GM04504 (cell line): ENCODE measurements at regions not wholly inside any gene's neighbourhood (a gene's known extent, or its start where the extent isn't known, plus 50 kb on each side); places are given as distances from the start of the nearest gene placed in this dataset.

Experiments
- DNase-seq: peaks from one replicate; pipeline ENCODE4 v3.0.0-alpha.2; 2012; ENCODE audit warnings: low read depth

DNA sequence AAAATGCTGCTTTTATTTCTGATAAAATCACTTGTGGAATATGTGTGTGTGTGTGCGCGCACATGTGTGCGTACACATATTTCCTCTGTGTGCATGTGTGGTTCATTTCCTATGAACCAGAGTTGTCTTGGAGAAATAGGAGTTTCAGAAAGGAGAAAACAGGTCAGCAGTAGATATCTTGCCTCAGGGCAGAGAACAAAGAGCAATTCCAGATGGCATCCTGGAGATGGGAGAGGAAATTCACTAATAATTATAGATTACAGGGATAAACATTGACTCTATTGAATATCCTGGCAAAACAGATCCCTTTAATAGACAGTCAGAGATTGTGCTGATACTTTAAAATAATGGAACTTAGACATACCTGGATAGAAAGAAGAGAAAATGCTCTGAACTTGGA is 298.0 kb downstream of the TRIB2 start:
- no peak for DNase-seq

DNA sequence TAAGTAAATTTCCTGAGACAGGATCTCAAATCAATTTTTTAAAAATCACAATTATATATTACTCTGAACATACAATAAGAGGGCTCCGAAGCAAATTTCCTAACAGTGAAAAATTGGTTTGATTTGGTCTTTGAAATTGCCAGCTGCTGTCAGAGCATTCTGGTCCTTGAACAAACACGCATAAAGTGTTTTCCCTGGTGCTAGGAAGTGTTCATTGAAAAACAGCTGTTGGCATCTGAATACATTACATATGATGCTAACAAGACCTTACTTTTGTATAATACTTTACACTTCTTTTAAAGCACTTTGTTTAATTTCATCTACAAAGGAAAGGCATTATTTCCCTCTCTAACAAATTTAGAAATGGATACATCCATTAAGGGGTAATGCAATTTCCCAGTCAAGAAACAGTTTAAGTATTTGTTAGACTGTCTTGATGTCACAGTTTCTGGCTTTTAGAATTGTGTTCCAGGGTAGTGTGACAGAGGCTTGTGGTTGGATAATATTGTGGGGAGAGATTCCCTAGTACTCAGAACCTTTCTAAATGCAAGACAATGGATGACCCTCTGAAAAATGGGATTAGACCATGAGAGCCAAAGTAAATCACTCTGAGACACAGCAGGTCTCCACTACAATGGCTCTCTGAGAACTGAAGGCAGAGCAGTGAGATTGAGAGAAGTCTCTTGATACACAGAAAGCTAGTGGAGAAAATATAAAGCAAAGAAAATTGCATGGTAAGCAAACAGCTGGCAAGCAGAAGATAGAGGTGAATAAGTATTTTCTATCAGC is 299.0 kb downstream of the TRIB2 start:
- no peak for DNase-seq

DNA sequence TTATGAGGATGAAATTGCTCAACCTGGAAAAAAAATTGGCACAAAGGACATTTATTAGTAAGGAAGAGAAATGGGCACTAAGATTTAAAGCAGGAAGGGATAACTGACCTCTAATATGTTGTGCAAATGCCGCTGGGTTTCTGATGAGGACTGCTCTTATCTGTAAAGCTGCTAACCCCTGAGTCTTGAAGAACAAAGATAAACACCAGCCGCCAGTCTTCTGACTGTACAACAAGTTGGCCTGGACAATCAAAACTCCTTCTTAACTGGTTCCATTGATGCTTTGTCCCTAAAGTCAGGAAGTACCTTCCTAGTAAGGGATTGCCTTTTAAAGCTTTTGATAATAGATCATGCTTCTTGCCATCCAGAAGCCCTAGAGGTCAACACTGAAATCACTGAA is 301.8 kb downstream of the TRIB2 start:
- no peak for DNase-seq

- no peak for DNase-seq
Measured at GRCh38 chr2:13019781-13020180, 303.0 kb downstream of the TRIB2 start.

- DNase-seq: no peak
Measured at GRCh38 chr2:13020469-13020868, 303.7 kb downstream of the TRIB2 start.

DNA sequence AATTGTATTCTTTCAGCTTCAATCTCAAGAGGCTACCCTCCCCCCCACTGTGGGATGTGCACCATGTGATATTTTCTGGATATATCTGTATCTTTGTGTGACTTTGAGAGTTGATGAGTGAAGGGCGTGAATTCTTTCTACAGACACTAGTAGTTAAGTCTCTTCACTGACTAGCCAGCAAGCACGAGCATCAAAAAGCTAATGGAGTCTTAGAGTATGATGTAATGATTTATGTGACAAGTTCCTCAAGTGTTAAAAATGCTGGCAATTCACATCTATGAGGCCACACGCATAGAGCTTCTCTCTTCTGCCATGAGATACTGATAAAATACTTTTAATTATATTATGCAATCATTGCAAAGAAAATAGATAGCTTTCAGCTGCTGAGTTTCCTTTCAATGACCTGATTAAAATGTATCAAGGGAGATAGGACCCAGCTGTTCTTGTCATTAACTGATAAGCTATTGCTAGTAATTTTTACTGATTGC is 304.8 kb downstream of the TRIB2 start:
- DNase-seq: no peak

DNA sequence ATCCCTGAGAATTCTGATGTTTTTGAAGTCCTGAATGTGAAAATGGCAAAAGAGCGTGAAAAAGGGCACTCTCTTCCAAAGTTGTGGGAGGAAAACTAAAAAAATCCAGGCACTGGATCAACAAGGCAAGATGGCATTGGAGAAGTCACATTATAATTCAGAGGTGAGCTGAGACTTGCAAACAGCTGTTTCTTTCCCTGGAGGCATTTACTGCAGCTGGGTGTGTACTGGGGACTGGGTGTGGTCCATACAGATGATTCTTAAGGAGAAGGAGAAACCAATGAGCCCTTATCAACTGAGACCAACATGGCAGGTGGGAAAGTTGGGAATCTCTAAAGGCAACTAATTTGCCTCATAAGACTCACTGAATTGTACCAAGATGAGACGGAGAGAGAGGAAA is 313.9 kb downstream of the TRIB2 start:
- no peak for DNase-seq

DNA sequence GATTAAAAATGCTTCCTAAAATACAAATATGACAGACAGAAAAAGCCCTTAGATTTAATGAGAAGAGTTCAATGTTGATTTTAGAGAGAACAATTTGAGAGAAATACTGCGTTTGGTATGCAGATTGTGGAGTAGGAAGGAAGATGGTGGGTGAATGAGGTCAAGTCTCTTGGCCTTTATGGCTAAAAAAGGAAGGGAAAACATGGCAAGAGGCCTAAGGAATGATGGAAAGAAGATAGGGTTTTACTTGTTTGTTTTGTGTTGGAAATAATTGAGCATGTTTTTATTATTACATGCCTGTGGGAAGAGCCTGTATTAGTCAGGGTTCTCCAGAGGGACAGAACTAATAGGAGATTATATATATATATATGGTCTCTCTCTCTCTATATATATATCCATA is 318.1 kb downstream of the TRIB2 start:
- no peak for DNase-seq

- DNase-seq: no peak
Measured at GRCh38 chr2:13035866-13036265, 319.1 kb downstream of the TRIB2 start.

DNA sequence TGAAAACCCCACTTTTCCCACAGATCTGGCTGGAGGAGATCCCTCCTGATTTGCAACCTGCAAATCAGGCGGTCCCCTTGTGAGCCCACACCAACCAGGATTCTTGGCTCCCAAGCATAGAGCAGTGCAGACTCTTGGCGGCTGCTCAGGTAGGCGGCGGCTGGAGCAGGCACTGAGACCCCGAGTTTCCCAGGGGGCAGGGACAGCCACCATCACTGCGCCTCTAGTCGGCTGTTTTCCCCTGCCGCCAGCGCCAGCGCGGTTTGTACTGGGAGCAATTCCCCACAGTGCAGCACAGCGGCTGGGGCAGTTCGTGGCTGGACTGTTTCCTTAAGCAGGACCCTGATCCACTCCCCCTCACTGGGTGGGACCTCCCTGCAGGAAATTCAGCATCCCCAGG is 323.3 kb downstream of the TRIB2 start:
- DNase-seq: no peak

- DNase-seq: no peak
Measured at GRCh38 chr2:13046557-13047165, 329.9 kb downstream of the TRIB2 start.

DNA sequence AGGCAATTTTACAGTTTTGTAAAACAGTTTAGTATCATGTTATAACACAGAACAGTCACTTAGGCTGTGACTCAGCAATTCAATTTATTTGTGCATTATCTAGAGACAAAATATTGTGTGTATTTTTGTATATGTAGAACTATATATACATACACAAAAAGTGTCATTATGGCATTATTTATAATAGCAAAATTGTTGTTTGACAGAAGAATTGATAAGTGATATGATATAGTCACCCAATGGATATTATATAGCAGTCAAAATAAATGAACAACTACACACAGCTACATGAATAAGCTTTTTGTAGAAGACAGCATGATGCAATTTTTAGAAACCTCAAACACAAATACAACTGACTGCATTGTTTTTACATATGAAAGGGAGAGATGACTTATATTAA is 334.0 kb downstream of the TRIB2 start:
- no peak for DNase-seq

DNA sequence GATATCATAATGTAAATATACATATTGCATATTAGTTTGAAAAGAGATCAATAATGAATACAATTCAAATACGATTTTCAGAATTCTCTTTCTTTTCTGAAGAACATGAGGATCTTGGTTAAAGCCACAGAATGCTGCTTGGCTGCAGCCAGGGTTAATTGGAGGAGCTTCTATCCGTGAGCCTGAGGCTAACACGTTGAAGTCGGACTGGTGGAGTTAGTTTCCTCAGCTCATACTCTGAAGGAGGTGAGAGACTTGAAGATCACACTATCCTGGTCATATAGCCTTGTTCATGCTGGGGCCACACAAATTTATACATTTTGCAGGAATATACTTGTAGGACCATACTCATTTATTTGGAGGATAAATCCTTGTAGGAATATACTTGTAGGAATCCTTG is 335.8 kb downstream of the TRIB2 start:
- no peak for DNase-seq

GRCh38 chr2:13056259-13056843 is 339.6 kb downstream of the TRIB2 start:
- no peak for DNase-seq

DNA sequence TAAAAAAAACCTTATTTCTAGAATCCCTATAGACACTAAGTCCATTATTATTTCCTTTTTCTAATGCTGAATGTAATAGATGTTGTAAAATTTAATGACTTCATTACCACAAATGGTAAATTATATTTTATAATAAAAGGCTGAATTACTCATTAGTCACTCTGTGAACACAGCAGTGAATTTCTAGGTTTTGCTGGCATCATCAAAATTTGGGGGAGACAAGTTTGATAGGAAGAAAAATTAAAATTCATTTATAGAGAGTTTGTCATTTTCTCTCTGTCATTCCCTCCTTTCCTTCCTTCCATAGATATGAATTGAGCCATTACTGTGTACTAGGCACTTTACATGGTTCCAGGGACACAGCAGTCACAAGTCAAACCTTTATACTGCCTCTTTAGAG is 340.9 kb downstream of the TRIB2 start:
- no peak for DNase-seq

DNA sequence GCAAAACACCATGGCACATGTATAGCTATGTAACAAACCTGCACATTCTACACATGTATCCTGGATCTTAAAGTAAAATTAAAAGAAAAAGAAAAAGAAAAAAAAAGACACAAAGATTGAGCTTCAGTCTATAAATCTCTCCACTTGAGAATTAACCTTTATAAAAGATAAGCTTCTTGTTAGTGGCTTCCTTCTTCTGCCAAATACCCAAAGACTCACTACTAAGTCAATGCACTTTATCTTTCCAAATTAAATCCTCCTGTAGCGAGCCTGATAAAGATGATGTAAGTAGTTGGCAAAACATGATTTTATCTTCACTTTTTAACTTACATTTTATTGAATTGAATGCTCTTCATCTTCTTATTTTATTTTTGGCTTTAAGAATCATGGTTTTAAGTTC is 349.9 kb downstream of the TRIB2 start:
- DNase-seq: no peak

DNA sequence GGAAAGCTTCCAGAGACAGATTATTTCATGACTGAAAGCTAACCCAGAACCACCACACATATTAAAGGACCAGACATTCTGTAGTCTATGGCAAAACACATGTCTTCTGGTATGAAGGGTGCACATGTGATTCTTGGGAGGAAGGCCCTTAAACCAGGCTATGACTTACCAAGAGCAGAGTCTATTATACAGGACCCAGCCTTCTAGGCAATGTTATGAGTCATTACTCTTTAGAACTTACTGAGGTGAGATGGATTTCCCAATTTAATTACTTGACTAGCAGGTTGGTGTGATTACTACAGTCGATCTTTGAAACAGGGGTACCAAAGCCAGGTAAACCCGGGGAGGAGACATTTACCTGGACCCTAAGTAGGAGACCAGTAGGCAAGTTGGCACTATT is 350.8 kb downstream of the TRIB2 start:
- no peak for DNase-seq

- DNase-seq: no peak
Measured at GRCh38 chr2:13089971-13090370, 373.2 kb downstream of the TRIB2 start.

DNA sequence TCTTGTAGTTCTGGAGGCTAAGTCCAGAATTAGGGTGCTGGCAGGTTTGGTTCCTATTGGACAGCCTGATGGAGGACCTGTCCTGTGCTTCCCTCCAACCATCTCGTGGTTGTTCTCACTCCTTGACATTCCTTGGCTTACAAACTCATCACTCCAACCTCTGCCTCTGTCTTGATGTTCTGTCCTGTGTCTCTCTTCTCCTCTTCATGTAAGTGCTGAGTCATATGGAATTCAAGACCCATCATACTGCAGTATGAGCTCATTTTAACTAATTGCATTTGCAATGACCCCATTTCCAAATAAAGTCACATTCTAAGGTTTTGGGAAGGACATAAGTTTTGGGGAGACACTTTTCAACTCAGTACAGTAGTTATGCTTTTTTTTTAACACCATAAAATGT is 374.7 kb downstream of the TRIB2 start:
- DNase-seq: no peak

DNA sequence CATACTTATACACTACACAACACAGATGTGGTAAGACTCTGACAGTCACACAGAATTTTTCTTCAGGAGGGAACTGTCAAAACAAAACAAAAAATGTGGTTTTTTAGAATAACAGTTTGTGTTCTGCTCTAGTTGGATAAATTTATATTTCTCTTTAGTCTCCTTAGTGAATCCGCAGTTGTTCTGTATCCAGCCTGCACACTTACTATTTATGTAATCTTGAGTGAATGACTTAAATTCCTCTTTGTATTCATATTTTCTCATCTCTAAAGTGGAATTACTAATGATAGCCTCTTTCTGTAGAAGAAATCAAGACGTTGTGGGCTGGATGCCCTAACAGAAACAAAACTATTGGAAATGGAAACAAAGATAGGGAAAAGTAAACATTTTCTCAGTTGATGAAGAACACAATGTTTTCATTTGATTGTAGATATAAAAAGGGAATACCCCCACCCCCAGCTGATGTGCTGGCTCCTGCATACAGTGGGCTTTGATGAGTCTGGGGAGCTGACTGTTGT is 375.2 kb downstream of the TRIB2 start:
- DNase-seq: no peak

GRCh38 chr2:13093416-13093991 is 376.8 kb downstream of the TRIB2 start:
- no peak for DNase-seq

- DNase-seq: no peak
Measured at GRCh38 chr2:13102397-13103063, 385.8 kb downstream of the TRIB2 start.
